GM13977 (cell line): ENCODE measurements at regions not wholly inside any gene's neighbourhood (a gene's known extent, or its start where the extent isn't known, plus 50 kb on each side); places are given as distances from the start of the nearest gene placed in this dataset.

Experiments
- DNase-seq: peaks from one replicate; pipeline ENCODE4 v3.0.0; 2012; ENCODE audit warnings: low spot score
- in situ Hi-C: fragments of 300-500 bp; cut with MboI; formaldehyde crosslinking; loops from one replicate; pipeline ENCODE4 v1.12.0; 2022; ENCODE audit warnings: low sequenced_read_pairs, low pct_unique_long_range_greater_than_20kb, mixed read lengths, inconsistent platforms; ENCODE audit not compliant: unreplicated experiment
- TF ChIP-seq, protein P1 (sequence below): IDR thresholded peaks from 2 replicates; pipeline ENCODE4 v1.5.1; 2012; ENCODE audit warnings: mild to moderate bottlenecking, control low read depth; ENCODE audit not compliant: insufficient read depth; ENCODE audit errors: extremely low read depth, missing control alignments

GRCh38 chr9:89837162-89837933 is 232.5 kb downstream of the GADD45G start:
- in situ Hi-C loops, result no loop called here

GRCh38 chr9:89837934-89838310 is 233.1 kb downstream of the GADD45G start:
- no peak for DNase-seq
- in situ Hi-C loops, result no loop called here
- TF ChIP-seq, protein P1, sequence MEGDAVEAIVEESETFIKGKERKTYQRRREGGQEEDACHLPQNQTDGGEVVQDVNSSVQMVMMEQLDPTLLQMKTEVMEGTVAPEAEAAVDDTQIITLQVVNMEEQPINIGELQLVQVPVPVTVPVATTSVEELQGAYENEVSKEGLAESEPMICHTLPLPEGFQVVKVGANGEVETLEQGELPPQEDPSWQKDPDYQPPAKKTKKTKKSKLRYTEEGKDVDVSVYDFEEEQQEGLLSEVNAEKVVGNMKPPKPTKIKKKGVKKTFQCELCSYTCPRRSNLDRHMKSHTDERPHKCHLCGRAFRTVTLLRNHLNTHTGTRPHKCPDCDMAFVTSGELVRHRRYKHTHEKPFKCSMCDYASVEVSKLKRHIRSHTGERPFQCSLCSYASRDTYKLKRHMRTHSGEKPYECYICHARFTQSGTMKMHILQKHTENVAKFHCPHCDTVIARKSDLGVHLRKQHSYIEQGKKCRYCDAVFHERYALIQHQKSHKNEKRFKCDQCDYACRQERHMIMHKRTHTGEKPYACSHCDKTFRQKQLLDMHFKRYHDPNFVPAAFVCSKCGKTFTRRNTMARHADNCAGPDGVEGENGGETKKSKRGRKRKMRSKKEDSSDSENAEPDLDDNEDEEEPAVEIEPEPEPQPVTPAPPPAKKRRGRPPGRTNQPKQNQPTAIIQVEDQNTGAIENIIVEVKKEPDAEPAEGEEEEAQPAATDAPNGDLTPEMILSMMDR, result no peak

More at GRCh38 chr9:89837162-89837933, 232.5 kb downstream of the GADD45G start:
- TF ChIP-seq, protein P1, result no peak
- no peak for DNase-seq

GRCh38 chr9:89838621-89839020 is 233.8 kb downstream of the GADD45G start:
- in situ Hi-C loops, result no loop called here
- TF ChIP-seq, protein P1, result no peak
- DNase-seq, result no peak

DNA sequence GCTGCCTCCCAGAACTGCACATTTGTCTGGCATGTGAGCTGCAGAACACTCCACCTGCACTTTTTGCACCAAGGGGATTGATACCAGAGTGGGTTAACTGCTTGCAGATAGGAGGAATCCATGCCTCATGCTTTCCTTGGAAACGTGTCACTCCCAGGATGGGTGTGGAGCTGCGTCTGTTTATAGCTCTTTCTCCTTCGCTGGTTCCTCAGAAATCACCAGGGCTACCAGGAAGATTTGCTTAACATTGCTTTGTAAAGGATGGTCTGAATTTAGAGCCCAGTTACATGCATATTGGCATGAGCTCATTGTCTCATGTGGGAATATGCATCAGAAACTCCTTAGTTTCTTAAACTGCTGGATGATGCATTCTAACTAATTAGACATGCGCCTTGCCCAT is 234.6 kb downstream of the GADD45G start:
- in situ Hi-C loops, result no loop called here
- TF ChIP-seq, protein P1, result no peak

GRCh38 chr9:89839952-89840351 is 235.1 kb downstream of the GADD45G start:
- in situ Hi-C loops, result no loop called here
- TF ChIP-seq, protein P1, result no peak
- no peak for DNase-seq

More for the DNA sequence above, 234.6 kb downstream of the GADD45G start:
- DNase-seq, result no peak

- no peak for DNase-seq
- TF ChIP-seq, protein P1, result no peak
- in situ Hi-C loops, result no loop called here
Measured at GRCh38 chr9:89841456-89841855, 236.6 kb downstream of the GADD45G start.
